T-helper 2 cell (primary cell): ENCODE measurements at regions not wholly inside any gene's neighbourhood (a gene's known extent, or its start where the extent isn't known, plus 50 kb on each side); places are given as distances from the start of the nearest gene placed in this dataset.

Experiments
- DNase-seq, 5 experiments: peaks; one replicate each; pipeline versions ENCODE4 v3.0.0 to v3.0.0-alpha.2; 2012 to 2022

GRCh38 chr14:101335061-101335661 is 226.1 kb upstream of the DIO3 start:
- DNase-seq, result no peak

GRCh38 chr14:101336183-101336582 is 225.1 kb upstream of the DIO3 start:
- no peak for DNase-seq

GRCh38 chr14:101337053-101337452 is 224.2 kb upstream of the DIO3 start:
- DNase-seq, result no peak

- DNase-seq, result no peak
These were observed 220.7 kb upstream of the DIO3 start for GRCh38 chr14:101340556-101340955.

GRCh38 chr14:101347893-101348777 is 213.2 kb upstream of the DIO3 start:
- no peak for DNase-seq

- no peak for DNase-seq
These were observed 212.2 kb upstream of the DIO3 start for GRCh38 chr14:101349108-101349507.

GRCh38 chr14:101350021-101350420 is 211.3 kb upstream of the DIO3 start:
- no peak for DNase-seq

- no peak for DNase-seq
These were observed 210.6 kb upstream of the DIO3 start for GRCh38 chr14:101350691-101351090.

GRCh38 chr14:101351146-101351545 is 210.1 kb upstream of the DIO3 start:
- no peak for DNase-seq

- DNase-seq, result no peak
These were observed 209.5 kb upstream of the DIO3 start for GRCh38 chr14:101351769-101352168.

- DNase-seq, result no peak
These were observed 208.7 kb upstream of the DIO3 start for GRCh38 chr14:101352567-101352966.

- no peak for DNase-seq
These were observed 207.9 kb upstream of the DIO3 start for GRCh38 chr14:101353422-101353821.

GRCh38 chr14:101354726-101355125 is 206.6 kb upstream of the DIO3 start:
- DNase-seq, result no peak

- DNase-seq, result no peak
These were observed 206.0 kb upstream of the DIO3 start for GRCh38 chr14:101355284-101355683.

- no peak for DNase-seq
These were observed 204.3 kb upstream of the DIO3 start for GRCh38 chr14:101357038-101357437.

- no peak for DNase-seq
These were observed 203.6 kb upstream of the DIO3 start for GRCh38 chr14:101357559-101358319.

- DNase-seq, result no peak
These were observed 202.8 kb upstream of the DIO3 start for GRCh38 chr14:101358320-101359125.

GRCh38 chr14:101359221-101360053 is 201.9 kb upstream of the DIO3 start:
- no peak for DNase-seq

- DNase-seq, result no peak
These were observed 201.0 kb upstream of the DIO3 start for GRCh38 chr14:101360054-101360911.

GRCh38 chr14:101361044-101361443 is 200.3 kb upstream of the DIO3 start:
- DNase-seq, result no peak
